KOPT-K1 (cell line): ENCODE measurements at regions not wholly inside any gene's neighbourhood (a gene's known extent, or its start where the extent isn't known, plus 50 kb on each side); places are given as distances from the start of the nearest gene placed in this dataset.

Experiments used
- H3K27ac ChIP-seq: fragments of 200-600 bp; sonication (generic); 2 replicates; pipeline ENCODE4 v1.5.1; 2016; ENCODE audit warnings: antibody characterized with exemption, mild to moderate bottlenecking, low read depth, low read length; ENCODE audit not compliant: poor library complexity, severe bottlenecking
- H3K36me3 ChIP-seq: fragments of 200-600 bp; sonication (generic); 2 replicates; pipeline ENCODE4 v1.5.1; 2017; ENCODE audit warnings: antibody characterized with exemption, mild to moderate bottlenecking, low read length, moderate library complexity; ENCODE audit not compliant: insufficient read depth
- H3K9me3 ChIP-seq: fragments of 200-600 bp; sonication (generic); 2 replicates; pipeline ENCODE4 v1.5.1; 2017; ENCODE audit warnings: antibody characterized with exemption, low read length, mild to moderate bottlenecking; ENCODE audit not compliant: insufficient read depth, poor library complexity, severe bottlenecking

DNA sequence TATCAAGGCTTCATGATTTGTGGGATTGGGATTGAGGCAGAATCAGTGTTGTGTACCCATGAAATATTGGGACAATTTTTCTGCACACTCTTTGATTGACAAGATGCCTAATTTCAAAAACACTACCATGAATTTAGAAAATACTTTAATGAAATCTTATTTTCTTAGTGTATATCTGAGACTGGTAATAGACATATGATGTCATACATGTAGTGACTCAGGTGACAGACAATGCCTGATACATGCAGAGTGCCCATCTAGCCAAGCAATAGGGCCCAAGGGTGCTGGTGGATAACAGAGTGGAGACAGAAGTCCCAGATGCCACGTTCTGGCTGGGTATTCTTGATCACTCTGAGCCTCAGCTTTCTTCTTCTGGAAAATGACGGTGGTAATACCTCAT, 279.6 kb upstream of the ARID1B start:
- Histone ChIP-seq H3K27ac (no peak overlapping the region), H3K9me3 (no peaks in the 10 kb centered on the region)

DNA sequence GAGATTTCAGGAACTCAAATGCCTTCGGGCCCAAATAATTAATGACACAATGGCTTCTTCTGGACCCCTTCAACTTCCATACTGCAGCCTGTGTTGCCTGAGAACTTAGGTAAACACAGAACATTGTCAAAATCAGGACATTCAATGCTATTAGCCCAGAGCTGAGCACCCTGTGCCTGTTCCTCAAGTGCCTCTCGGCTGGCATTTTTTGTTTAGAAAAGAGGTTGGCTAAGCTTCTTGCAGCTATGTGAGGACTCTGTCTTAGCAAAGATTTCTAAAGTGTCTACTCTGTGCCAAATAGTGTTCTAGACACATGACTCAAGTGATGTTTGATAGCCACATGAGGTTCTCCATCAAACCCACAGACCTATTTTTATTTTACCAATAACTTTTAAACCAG, 289.3 kb upstream of the ARID1B start:
- Histone ChIP-seq H3K36me3 (no peaks in the 10 kb centered on the region), H3K27ac (no peak overlapping the region), H3K9me3 (no peaks in the 10 kb centered on the region)

More for the DNA sequence above, 279.6 kb upstream of the ARID1B start:
- no peaks in the 10 kb centered on the region for H3K36me3 ChIP-seq

DNA sequence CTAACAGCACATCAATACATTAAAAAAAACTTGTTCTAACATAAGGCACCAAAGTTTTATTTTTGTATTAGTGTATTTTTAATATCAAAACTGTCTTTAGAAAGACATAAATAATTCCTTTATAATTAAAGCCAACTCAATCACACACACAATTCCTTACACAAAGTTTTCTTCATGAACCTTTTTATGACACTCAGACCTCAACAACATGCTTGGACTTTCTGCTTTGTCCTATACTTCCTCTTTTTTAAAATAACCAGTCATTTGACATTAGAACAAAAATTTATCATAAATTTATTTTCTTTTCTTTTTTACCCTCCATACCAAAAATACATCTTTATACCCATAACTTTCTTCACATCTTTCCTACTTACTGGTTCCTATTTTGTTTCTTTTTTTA, 292.0 kb upstream of the ARID1B start:
- no peaks in the 10 kb centered on the region for H3K36me3 ChIP-seq
- H3K27ac ChIP-seq = no peak overlapping the region
- no peaks in the 10 kb centered on the region for H3K9me3 ChIP-seq

DNA sequence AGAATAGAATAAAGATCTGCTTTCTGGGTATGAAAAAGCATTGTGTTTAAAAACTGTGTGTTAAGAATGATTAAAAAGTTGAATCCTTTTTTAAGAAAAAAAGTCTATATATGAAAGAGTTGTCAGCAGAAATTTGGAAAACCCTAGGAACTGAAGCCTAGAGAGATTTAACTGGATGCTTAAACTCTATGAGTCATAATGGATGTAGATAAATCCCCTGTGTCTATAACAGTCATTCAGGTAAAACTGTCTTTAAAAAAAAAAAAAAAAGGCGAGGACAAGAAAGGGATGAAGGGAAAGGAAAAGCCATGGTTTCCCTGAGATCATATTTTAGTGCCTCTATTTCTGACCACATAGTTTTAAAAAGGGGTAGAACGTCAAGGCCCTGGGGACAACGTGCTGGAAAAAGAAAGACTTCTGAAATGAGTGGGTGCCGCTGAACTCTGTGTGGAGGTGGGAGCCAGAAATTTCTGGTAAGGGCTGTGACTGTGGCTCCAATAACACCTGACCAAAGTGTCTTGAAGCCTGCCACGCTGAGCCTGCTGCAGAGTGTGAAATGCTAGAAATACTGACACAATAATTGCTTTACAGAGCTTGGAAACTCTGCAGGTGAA, 302.6 kb upstream of the ARID1B start:
- Histone ChIP-seq H3K36me3 (no peaks in the 10 kb centered on the region), H3K27ac (no peak overlapping the region), H3K9me3 (no peaks in the 10 kb centered on the region)

DNA sequence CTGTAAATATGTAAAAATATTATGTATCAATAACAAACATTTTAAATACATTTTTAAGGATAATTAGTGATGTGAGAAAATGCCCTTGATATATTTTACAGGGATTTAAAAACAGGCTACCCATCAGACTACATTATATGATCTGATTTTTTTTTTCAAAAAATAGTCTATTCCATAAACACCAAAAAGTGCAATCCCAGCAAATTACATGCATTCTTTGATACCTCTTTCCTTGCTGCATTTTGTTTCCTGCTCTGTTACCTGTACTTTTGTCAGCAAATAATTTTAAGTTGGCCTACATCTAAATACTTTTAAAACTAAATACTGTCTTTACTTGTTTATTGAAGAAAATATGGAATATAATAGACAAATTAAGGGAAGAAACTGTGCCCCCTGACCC, 306.2 kb upstream of the ARID1B start:
- H3K27ac ChIP-seq = no peak overlapping the region
- no peaks in the 10 kb centered on the region for H3K36me3 ChIP-seq
- H3K9me3 ChIP-seq = no peaks in the 10 kb centered on the region

DNA sequence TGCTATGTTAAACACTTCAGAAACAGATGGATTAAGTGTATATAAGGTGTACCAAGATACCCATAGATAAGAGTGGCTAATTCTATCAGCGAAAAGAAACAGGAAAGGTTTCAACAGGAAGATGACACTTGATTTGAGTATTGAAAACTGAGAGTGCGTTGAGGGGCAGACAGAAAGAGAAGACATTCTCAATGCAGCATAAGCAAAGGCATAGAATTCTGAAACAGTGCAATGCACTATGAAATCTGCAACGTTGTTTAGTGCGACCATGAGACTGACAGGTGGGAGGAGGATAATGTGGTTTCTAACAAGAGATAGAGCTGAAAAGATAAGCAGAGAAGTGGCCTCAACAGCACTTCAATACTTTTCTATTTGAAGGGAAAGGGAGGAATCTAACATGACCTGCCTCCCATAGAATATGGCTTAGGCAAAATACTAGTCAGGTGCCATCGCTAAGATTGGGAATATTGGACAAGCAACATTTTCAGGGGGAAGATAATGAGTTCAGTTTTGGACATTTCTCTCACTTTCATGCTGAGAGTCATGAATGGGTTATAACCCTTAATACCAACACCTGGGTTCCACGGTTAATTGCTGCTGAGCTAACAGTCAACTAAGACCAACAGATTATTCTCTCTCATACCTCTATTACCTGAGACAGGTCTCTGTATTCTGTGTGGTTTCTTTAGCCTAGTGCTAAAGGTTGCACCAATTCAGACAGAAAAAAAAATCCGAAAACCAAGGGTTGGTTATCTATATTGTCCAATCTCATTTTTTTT, 312.9 kb upstream of the ARID1B start:
- Histone ChIP-seq H3K36me3 (no peaks in the 10 kb centered on the region), H3K9me3 (no peaks in the 10 kb centered on the region), H3K27ac (peak overlapping the region; percentile 3)

DNA sequence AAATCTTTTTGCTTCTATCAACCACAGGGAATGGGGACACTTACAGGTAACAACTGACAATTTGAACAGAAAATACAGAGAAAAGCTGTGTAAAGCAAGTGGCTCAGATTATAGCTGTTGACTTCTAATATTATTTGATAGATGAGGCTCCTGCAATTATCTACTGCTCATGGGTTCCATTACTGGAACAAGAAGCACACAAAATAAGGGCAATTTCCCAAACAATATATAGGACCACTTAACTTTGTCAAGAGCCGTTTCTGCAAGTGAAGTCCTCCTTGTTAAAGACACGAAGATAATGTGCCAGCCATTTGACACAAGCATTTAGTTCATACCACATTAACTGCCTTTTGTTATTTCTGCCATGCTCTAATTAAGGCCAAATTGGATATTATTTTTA, 315.5 kb upstream of the ARID1B start:
- Histone ChIP-seq H3K27ac (no peak overlapping the region), H3K36me3 (no peaks in the 10 kb centered on the region), H3K9me3 (no peaks in the 10 kb centered on the region)

DNA sequence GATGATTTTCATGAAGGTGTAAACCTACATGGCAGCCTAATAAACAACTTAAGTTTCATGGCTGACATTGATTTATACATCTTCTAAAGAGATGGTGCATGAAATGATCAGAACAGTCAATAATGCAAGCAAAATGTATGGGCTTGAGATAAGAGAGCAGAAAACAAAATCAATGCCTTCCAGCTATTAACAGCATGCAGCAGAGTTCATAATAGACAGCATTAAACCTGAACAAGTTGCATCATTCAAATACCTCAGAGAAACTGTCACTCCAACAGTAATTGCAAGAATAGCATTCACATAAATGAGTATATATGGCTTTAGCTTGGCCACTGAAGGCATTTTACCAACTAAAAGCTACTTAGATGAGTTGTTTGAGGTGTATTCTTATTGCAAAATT, 319.6 kb upstream of the ARID1B start:
- Histone ChIP-seq H3K9me3 (no peaks in the 10 kb centered on the region), H3K36me3 (no peaks in the 10 kb centered on the region), H3K27ac (no peak overlapping the region)

DNA sequence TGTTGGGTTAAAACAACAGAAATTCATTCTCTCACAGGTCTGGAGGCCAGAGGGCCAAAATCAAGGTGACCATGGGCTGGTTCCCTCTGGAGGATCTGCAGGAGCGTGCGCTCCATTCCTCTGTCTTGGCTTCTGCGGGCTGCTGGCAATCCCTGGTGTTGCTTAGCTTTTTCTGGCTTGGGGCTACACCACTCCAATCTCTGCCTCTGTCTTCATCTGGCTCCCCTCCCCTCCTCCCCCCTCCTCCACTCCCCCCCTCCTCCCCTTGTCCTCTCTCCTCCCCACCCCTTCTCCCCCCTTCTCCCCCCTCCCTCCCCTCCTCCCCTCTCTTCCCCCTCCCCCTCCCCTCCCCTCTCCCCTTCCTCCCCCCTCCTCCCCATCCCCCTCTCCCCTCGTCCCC, 321.3 kb upstream of the ARID1B start:
- no peak overlapping the region for H3K27ac ChIP-seq
- no peaks in the 10 kb centered on the region for H3K9me3 ChIP-seq

DNA sequence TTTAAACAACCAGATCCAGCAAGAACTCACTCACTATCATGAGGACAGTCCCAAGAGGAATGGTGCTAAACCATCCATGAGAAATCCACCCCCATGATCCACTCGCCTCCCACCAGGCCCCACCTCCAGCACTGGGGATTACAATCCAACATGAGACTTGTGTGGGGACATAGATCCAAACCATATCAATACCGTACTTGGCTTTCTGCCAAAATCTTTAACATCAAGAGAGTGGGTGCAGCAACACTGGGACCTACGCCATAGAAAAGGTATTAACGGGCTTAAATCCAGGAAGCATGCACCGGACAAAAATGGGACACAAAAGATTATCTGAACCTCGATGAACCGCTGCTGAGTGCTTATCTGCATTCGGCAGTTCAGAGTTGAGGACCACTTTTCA, 322.3 kb upstream of the ARID1B start:
- H3K9me3 ChIP-seq = no peaks in the 10 kb centered on the region
- no peaks in the 10 kb centered on the region for H3K36me3 ChIP-seq
- H3K27ac ChIP-seq = no peak overlapping the region

More for the DNA sequence above, 321.3 kb upstream of the ARID1B start:
- no peaks in the 10 kb centered on the region for H3K36me3 ChIP-seq

DNA sequence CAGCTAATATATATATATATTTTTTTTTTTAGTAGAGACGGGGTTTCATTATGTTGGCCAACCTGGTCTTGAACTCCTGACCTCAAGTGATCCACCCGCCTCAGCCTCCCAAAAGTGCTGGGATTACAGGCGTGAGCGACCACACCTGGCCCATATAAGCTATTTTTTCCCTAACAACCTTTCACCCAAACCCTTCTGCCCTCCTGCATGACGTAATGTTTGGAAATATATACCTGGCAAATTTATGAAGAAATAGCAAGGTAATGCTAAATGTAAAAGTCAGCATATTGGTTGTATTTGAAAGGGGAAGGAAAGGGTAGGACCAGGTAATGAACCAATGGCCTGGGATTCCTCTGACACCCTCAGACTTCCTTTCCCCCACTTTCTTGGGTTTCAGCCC, 325.5 kb upstream of the ARID1B start:
- Histone ChIP-seq H3K36me3 (no peaks in the 10 kb centered on the region), H3K27ac (no peak overlapping the region), H3K9me3 (no peaks in the 10 kb centered on the region)

DNA sequence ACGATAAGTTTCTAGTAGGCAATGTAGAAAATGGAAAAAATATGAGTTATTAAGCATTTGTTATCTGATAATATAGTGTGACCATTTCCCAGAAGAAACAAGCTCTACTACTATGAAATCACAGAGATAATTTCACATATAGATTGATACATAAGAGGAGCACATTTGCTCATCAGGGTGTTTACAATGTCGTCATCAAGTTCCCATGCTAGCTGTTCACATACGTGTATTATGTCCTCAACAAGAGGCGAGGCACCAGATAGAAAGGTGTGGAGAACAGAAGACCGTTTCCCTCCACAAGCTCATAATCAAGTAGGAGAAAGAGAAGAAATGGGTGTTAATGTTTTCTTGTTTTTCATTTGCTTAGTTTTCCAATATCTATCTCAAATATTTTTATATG, 326.1 kb upstream of the ARID1B start:
- Histone ChIP-seq H3K9me3 (no peaks in the 10 kb centered on the region), H3K36me3 (no peaks in the 10 kb centered on the region), H3K27ac (no peak overlapping the region)

DNA sequence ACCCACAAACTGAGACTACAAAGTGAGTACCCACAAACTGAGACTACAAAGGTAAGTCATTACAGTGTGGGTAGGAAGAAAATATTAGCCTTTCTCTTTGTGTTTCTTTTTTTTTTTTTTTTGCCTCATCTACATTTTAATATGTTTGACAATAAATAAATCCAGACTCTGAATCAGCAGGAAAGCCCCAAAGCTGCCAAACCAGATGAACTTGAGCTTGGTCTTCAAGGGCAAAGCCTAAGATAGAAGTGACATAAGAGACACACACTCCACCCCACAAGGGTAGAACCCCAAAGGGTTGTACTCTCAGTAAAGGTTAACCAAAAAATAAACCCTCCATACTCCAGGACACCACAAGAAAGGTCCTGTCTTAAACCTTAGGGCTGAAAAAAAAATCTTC, 326.8 kb upstream of the ARID1B start:
- H3K9me3 ChIP-seq = no peaks in the 10 kb centered on the region
- no peak overlapping the region for H3K27ac ChIP-seq
- H3K36me3 ChIP-seq = no peaks in the 10 kb centered on the region

DNA sequence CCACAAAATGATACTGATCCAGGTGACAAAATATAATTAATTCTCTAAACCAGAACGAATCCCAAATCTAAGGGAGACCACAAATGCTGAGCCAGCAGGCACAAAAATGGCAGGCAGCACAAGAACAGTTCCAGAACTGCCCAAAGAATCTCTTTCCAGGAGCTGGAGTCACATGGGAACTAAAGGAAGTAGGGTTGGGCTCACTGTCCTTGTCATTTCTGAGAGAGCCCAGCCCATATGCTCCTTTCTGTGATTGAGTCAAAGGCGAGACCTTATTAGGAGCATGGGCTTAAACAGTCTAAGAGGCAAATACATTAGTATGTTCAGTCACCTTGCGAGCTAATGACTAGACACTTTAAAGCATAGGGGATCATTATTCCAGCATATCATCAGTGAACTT, 327.6 kb upstream of the ARID1B start:
- Histone ChIP-seq H3K27ac (no peak overlapping the region), H3K36me3 (no peaks in the 10 kb centered on the region), H3K9me3 (no peaks in the 10 kb centered on the region)

DNA sequence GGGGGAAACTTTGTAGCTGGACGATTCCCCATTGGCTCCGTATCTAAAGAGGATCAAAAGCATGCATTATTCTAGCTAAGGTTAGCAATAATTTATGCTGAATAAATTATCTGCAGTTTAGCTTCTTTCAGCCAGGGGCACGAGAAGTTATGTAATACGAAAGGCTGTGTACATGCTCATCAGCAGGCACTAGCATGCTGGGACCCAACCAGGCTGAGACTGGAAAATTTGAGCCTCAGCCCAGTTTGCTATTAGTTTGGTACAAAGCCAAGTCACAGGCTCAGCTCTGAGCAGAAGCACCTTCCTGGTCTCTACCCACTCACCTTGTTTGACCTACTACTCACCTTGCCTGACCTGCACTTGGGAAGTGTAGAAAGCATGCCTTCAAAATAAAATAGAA, 328.1 kb upstream of the ARID1B start:
- H3K9me3 ChIP-seq = no peaks in the 10 kb centered on the region
- H3K27ac ChIP-seq = no peak overlapping the region
- H3K36me3 ChIP-seq = no peaks in the 10 kb centered on the region

DNA sequence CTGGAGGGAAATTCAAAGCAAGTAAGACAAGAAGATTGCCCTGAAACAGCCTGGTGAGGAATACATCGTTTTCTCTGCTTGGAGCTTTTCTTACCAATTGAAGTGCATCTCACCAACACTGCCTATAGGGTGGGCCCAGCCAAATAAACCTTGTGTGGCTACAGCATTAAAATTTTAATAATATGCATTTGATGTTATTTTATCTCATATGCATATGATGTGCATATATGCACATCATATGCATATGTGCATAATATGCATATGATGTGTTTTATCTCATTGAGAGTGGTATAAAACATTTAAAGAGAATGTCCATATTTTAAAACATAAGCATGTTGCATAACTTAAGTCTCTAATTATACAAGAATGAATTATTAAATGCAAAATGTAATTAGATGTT, 328.6 kb upstream of the ARID1B start:
- Histone ChIP-seq H3K36me3 (no peaks in the 10 kb centered on the region), H3K9me3 (no peaks in the 10 kb centered on the region), H3K27ac (no peak overlapping the region)
